GM12872 (cell line): ENCODE measurements at regions not wholly inside any gene's neighbourhood (a gene's known extent, or its start where the extent isn't known, plus 50 kb on each side); places are given as distances from the start of the nearest gene placed in this dataset.

Experiments used
- TF ChIP-seq, protein P1 (sequence below): IDR thresholded peaks from 3 replicates; pipeline ENCODE4 v1.5.1; 2011; ENCODE audit warnings: low read depth, mild to moderate bottlenecking, low read length, moderate library complexity; ENCODE audit not compliant: insufficient read depth

DNA sequence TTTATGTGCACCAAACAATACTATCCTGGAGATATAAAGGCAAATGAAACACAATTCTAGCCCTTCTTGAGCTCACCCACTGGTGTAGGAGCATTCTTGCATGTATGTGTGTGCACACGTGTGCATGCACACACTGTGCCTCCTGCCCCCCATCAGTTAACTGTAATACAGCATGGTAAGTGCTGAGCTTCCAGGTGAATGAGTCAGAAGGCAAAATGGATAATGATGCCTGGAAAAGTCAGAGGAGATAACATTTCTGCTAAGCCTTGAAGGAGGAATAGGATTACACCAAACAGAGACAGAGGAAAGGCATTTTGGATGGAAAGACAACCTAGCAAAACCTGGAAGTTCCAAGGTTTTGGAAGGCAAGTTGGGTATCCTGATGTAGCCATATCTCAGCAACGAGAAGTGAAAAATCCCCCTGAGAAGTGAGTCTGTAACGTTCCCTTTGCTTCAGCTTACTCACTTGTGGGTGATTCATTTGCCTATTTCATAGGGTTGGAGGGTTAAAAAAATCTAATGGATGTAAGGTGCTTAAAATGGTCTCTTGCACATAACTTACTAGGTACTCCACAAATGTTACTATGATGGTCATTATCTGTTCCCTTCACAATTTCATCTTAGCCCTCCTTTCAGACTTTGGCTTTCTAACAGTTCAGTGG lies 101.4 kb upstream of the STC2 start:
- TF ChIP-seq, protein P1, sequence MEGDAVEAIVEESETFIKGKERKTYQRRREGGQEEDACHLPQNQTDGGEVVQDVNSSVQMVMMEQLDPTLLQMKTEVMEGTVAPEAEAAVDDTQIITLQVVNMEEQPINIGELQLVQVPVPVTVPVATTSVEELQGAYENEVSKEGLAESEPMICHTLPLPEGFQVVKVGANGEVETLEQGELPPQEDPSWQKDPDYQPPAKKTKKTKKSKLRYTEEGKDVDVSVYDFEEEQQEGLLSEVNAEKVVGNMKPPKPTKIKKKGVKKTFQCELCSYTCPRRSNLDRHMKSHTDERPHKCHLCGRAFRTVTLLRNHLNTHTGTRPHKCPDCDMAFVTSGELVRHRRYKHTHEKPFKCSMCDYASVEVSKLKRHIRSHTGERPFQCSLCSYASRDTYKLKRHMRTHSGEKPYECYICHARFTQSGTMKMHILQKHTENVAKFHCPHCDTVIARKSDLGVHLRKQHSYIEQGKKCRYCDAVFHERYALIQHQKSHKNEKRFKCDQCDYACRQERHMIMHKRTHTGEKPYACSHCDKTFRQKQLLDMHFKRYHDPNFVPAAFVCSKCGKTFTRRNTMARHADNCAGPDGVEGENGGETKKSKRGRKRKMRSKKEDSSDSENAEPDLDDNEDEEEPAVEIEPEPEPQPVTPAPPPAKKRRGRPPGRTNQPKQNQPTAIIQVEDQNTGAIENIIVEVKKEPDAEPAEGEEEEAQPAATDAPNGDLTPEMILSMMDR = no peak

DNA sequence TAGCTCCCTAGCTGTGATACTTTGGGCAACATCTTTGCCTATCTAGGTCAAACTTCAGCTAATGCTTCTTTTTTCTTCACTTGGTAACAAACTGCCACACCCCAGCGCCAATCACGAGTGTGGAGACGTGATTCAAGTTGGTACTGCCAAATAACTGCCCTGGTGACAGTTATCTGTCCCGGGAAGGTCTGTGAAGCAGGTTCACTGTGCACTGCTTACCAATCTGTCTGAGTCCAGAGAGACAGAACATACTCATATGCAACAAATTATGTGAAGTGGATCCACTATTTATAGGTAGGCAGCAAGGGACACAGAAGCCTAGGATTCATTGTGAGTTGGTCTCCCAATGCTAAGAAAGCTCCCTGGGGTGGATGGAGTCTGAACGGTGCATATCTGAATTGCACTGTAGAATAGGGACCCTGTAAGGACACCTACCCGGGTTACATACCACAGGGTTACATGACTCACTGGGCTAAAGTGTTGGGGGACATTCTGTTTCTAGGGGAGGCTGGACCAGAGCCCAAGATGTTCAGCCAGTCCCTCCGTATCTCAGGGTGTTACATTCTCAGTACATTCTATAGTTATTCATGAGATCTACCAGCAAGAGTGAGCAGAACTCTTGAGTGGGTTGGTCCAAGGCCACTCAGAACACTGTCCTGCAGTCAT lies 95.4 kb upstream of the STC2 start:
- TF ChIP-seq, protein P1 = no peak

- TF ChIP-seq, protein P1 = no peak
Observed at GRCh38 chr5:173420108-173420507, 91.9 kb upstream of the STC2 start.

DNA sequence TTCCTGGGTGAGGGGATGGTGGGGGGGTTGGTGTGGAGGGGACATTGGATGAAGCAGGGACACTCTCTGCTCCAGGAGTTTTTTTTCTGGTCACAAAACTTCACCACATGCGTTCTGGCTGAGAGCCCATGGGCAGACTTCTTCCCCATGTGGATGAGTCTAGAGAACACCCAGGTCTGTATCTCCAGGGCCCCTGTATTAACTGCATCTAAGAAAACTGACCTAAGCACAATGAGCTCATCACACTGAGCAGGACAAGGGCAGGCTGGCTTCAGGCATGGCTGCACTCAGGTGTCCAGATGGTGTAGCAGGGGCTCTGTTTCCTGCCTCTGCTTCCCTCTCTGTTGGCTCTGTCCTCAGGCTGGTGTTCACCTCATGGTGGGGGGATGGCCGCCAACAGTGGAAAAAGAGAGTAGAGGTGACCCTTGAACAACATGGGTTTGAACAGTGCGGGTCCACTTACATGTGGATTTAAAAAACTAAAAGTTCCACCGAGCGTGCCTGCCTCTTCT lies 85.3 kb upstream of the STC2 start:
- TF ChIP-seq, protein P1 = no peak

GRCh38 chr5:173412566-173412965 lies 84.4 kb upstream of the STC2 start:
- TF ChIP-seq, protein P1 = no peak

DNA sequence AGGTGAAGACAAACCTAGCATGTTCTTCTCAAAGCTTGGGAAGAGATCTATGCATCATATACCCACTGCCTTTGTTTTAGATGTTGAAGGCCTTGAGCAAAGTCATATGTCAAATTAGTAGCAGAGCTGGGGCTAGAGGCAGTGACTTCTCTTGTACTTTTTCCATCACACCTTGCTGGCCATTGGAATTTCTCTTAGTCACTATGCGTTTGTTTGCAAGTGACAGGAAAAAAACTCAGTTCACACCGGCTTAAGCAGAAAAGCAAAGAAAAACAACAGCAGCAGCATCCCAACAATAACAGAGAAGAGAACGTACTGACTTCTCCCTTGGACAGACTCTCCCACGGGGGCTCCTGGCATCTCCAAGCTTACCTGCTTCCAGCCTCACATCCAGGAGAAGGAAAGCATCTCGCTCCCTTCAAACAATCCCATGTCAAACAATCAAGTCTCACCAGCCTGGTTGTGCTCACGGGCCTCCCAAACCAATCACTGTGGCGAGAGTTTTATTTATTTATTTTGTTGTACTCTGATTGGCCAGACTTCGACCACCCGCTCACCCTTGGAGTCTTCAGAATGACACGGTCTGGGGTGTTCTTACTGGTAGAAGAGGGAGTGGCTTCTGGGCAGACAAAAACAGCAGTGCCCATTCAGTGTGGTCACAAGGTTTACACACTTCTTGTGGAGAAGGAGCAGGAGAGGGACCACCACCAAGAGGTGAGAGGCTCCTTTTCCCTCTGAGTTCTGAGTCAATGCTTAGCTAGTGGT lies 83.8 kb upstream of the STC2 start:
- TF ChIP-seq, protein P1 = no peak
